T-cell (primary cell): ENCODE measurements at regions not wholly inside any gene's neighbourhood (a gene's known extent, or its start where the extent isn't known, plus 50 kb on each side); places are given as distances from the start of the nearest gene placed in this dataset.

Experiments used
- ATAC-seq, 4 experiments: fragments of 200-7000 bp in 3 of 4; fragments of 150-1000 bp in 1 of 4; cut with Tn5 transposase; replicated peaks in 1 of 4; 1 replicate in 3 of 4; 2 replicates in 1 of 4; pipeline ENCODE4 v1.10.0; 2021; ENCODE audit warnings: moderate library complexity in 3 of 4, mild to moderate bottlenecking in 2 of 4, moderate number of reproducible peaks in 1 of 4
- CTCF ChIA-PET, 2 donors: fragments of 300-600 bp; sonication (Branson Sonifier 250); formaldehyde crosslinking; loops; one replicate each; lab custom pipeline; 2022; ENCODE audit warnings: antibody characterized with exemption in 2 of 2; lab: Charles Lee
- POLR2A ChIA-PET, 2 donors: fragments of 300-600 bp; sonication (Branson Sonifier 250); formaldehyde crosslinking; loops; one replicate each; lab custom pipeline; 2022; ENCODE audit warnings: antibody characterized with exemption in 2 of 2; lab: Charles Lee
- DNase-seq, 35 experiments: peaks; one replicate each; pipeline versions ENCODE4 v3.0.0 to v3.0.0-alpha.2; 2013 to 2023
- H3K27ac ChIP-seq: one replicate; pipeline ENCODE4 v1.5.1; 2013; ENCODE audit warnings: low read length
- H3K27me3 ChIP-seq, 2 experiments: replicated peaks in 1 of 2; 1 replicate in 1 of 2; 2 replicates in 1 of 2; pipeline versions ENCODE4 v1.6.1 to v1.7.0; 2013; ENCODE audit warnings: low read length in 1 of 2, mixed read lengths in 1 of 2; ENCODE audit not compliant: control insufficient read depth in 2 of 2, insufficient read depth in 2 of 2; ENCODE audit errors: extremely low read depth in 1 of 2
- H3K36me3 ChIP-seq, 2 donors: 1 replicate in 1 of 2; 2 replicates in 1 of 2; pipeline versions ENCODE4 v1.6.1 to v1.7.0; 2013; ENCODE audit warnings: low read length in 1 of 2; ENCODE audit not compliant: control insufficient read depth in 2 of 2, insufficient read depth in 1 of 2; ENCODE audit errors: extremely low read depth in 1 of 2
- H3K4me1 ChIP-seq, 2 experiments: 1 replicate in 1 of 2; 2 replicates in 1 of 2; pipeline versions ENCODE4 v1.6.1 to v1.7.0; 2013; ENCODE audit warnings: low read length in 2 of 2, mixed read lengths in 1 of 2; ENCODE audit not compliant: insufficient read depth in 2 of 2, control insufficient read depth in 1 of 2; ENCODE audit errors: extremely low read depth in 1 of 2
- H3K4me3 ChIP-seq, 2 donors: 1 replicate in 1 of 2; 2 replicates in 1 of 2; pipeline versions ENCODE4 v1.5.1 to v1.7.0; 2013; ENCODE audit warnings: mild to moderate bottlenecking in 2 of 2, low read length in 1 of 2, moderate library complexity in 1 of 2; ENCODE audit not compliant: control insufficient read depth in 1 of 2; ENCODE audit errors: extremely low read depth in 1 of 2
- H3K9me3 ChIP-seq: 2 replicates; pipeline ENCODE4 v1.7.0; 2013
- H3K27ac Mint-ChIP-seq, 2 donors: one replicate each; pipeline ENCODE4 v1.8.0; 2020 to 2021; ENCODE audit warnings: mild to moderate bottlenecking in 2 of 2, mixed read lengths in 2 of 2
- H3K27me3 Mint-ChIP-seq, 2 donors: one replicate each; pipeline ENCODE4 v1.8.0; 2021 to 2022; ENCODE audit warnings: mixed read lengths in 2 of 2
- H3K36me3 Mint-ChIP-seq: one replicate; pipeline ENCODE4 v1.8.0; 2021; ENCODE audit warnings: mixed read lengths
- H3K4me1 Mint-ChIP-seq, 3 donors: one replicate each; pipeline ENCODE4 v1.8.0; 2020 to 2022; ENCODE audit warnings: mixed read lengths in 3 of 3, mild to moderate bottlenecking in 1 of 3
- H3K4me3 Mint-ChIP-seq, 3 donors: one replicate each; pipeline ENCODE4 v1.8.0; 2020 to 2022; ENCODE audit warnings: mild to moderate bottlenecking in 3 of 3, mixed read lengths in 3 of 3, moderate library complexity in 3 of 3
- H3K9me3 Mint-ChIP-seq, 3 donors: one replicate each; pipeline ENCODE4 v1.8.0; 2020 to 2022; ENCODE audit warnings: mixed read lengths in 3 of 3
- WGBS: methylation state at CpG from one replicate; pipeline ENCODE4 v1.1.5; 2013; ENCODE audit warnings: missing lambda C conversion rate; ENCODE audit not compliant: insufficient coverage; 5-methylcytosine and 5-hydroxymethylcytosine counted together

DNA sequence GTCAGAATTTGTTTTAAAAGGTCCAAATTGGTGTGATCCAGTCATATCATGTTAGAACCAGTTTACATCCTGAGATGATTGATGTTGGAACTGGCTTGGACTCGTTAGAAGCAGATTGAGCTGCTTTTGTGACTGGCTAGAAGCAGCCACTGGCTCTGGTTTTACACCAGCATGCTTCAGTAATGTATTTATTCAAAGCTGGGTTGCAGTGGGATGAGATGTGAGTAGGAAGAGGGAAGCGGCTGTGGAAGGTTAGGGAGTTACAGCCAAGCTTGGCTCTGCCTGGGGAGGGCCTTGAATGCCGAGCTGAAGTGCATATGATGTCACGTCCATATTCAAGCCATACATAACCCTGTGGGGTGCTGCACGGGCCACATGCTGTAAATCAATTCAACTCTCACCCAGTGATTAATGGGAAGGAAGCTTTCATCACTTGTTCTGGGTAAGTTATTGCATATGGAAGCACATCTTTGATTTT is 104.0 kb upstream of the SMAD3 start:
- H3K4me1 Mint-ChIP-seq, result no peaks in the 10 kb centered on the region
- no peaks in the 10 kb centered on the region for H3K9me3 Mint-ChIP-seq
- H3K36me3 ChIP-seq, result no peaks in the 10 kb centered on the region
- no peak overlapping the region for H3K27ac Mint-ChIP-seq
- H3K9me3 ChIP-seq, result no peaks in the 10 kb centered on the region
- 83% methylated on average over 1 of the region's 5 CpGs for WGBS
- POLR2A ChIA-PET, result no interaction called here
- no peaks in the 10 kb centered on the region for H3K36me3 Mint-ChIP-seq
- H3K27me3 Mint-ChIP-seq, result no peaks in the 10 kb centered on the region
- H3K4me3 ChIP-seq, result no peak overlapping the region
- no peak for ATAC-seq
- no peak for DNase-seq
- H3K4me3 Mint-ChIP-seq, result no peak overlapping the region
- H3K27ac ChIP-seq, result no peak overlapping the region
- CTCF ChIA-PET, result no interaction called here
- no peaks in the 10 kb centered on the region for H3K4me1 ChIP-seq
- H3K27me3 ChIP-seq, result peaks cover 0 to 4% of the 10 kb centered on the region in 2 experiments

- no peak overlapping the region for H3K4me3 Mint-ChIP-seq
- CTCF ChIA-PET, result no interaction called here
- no peak overlapping the region for H3K27ac ChIP-seq
- H3K9me3 Mint-ChIP-seq, result no peaks in the 10 kb centered on the region
- H3K27ac Mint-ChIP-seq, result no peak overlapping the region
- H3K4me1 ChIP-seq, result no peaks in the 10 kb centered on the region
- no peaks in the 10 kb centered on the region for H3K36me3 Mint-ChIP-seq
- no peaks in the 10 kb centered on the region for H3K27me3 Mint-ChIP-seq
- DNase-seq (no peak), ATAC-seq (no peak)
- POLR2A ChIA-PET, result no interaction called here
- no peaks in the 10 kb centered on the region for H3K9me3 ChIP-seq
- no peaks in the 10 kb centered on the region for H3K36me3 ChIP-seq
- H3K4me1 Mint-ChIP-seq, result no peaks in the 10 kb centered on the region
- 98% methylated on average over 5 of the region's 10 CpGs for WGBS
- H3K4me3 ChIP-seq, result no peak overlapping the region
- peaks cover 0 to 4% of the 10 kb centered on the region in 2 experiments for H3K27me3 ChIP-seq
Measured at GRCh38 chr15:66961901-66962300, 103.5 kb upstream of the SMAD3 start.

DNA sequence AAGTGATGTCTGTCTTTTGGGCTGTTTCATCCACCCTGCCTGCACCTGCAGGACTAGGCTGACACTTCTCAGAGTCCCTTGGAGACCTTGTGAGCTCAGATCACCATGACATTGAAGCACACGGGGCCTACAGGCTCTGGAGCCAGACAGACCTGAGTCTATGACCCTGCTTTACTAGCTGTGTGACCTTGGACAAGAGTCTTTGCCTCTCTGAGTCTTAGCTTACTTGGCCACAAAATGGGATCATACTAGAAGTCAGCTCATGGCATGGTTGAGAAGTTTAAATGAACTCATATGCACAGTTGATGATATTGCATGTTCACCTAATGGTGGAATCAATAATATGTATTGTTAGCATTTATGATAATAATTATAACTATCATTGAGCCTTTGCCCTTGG is 102.9 kb upstream of the SMAD3 start:
- DNase-seq (no peak), ATAC-seq (no peak)
- ChIA-PET CTCF (no interaction called here), POLR2A (no interaction called here)
- Mint-ChIP-seq H3K4me1 (no peaks in the 10 kb centered on the region), H3K4me3 (no peak overlapping the region), H3K27ac (no peak overlapping the region), H3K36me3 (no peaks in the 10 kb centered on the region), H3K9me3 (no peaks in the 10 kb centered on the region), H3K27me3 (no peaks in the 10 kb centered on the region)
- Histone ChIP-seq H3K9me3 (no peaks in the 10 kb centered on the region), H3K36me3 (no peaks in the 10 kb centered on the region), H3K27ac (no peak overlapping the region), H3K4me1 (no peaks in the 10 kb centered on the region), H3K27me3 (peaks cover 0 to 4% of the 10 kb centered on the region in 2 experiments), H3K4me3 (no peak overlapping the region)
- WGBS, result 90% methylated on average over 1 of the region's 1 CpG

DNA sequence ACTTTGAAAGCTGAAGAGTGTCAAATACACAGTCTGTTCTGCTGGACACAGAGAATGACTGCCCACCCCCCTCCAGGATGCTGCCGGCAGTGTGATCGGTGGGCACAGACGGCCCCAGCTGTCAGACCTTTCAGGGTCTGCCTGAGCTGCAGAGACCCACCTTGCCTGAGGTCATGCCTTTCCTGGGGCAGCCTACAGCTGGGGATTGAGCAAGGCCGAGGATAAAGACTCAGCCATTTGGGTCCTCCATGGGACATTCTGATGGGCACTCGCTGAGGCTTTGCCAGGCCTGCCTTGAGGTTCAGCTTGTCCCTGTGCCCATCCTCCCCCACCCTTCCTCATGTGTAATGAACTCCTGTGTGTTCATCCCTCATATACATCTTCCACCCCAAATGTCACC is 102.3 kb upstream of the SMAD3 start:
- Mint-ChIP-seq H3K4me1 (no peaks in the 10 kb centered on the region), H3K9me3 (no peaks in the 10 kb centered on the region), H3K4me3 (no peak overlapping the region), H3K27ac (no peak overlapping the region), H3K36me3 (no peaks in the 10 kb centered on the region), H3K27me3 (no peaks in the 10 kb centered on the region)
- H3K27me3 ChIP-seq, result peaks cover 0 to 4% of the 10 kb centered on the region in 2 experiments
- DNase-seq (no peak), ATAC-seq (no peak)
- POLR2A ChIA-PET, result no interaction called here
- H3K27ac ChIP-seq, result no peak overlapping the region
- 95% methylated on average over 5 of the region's 5 CpGs for WGBS
- no peaks in the 10 kb centered on the region for H3K9me3 ChIP-seq
- CTCF ChIA-PET, result no interaction called here
- H3K4me3 ChIP-seq, result no peak overlapping the region
- H3K4me1 ChIP-seq, result no peaks in the 10 kb centered on the region
- no peaks in the 10 kb centered on the region for H3K36me3 ChIP-seq

- DNase-seq (no peak), ATAC-seq (no peak)
- H3K9me3 Mint-ChIP-seq, result no peaks in the 10 kb centered on the region
- H3K4me1 Mint-ChIP-seq, result no peaks in the 10 kb centered on the region
- no peaks in the 10 kb centered on the region for H3K9me3 ChIP-seq
- H3K27ac Mint-ChIP-seq, result no peak overlapping the region
- WGBS, result no CpG with 5 or more reads among the region's 1 CpG
- no peak overlapping the region for H3K27ac ChIP-seq
- H3K36me3 Mint-ChIP-seq, result no peaks in the 10 kb centered on the region
- CTCF ChIA-PET, result no interaction called here
- no peak overlapping the region for H3K4me3 Mint-ChIP-seq
- H3K4me3 ChIP-seq, result no peak overlapping the region
- no peaks in the 10 kb centered on the region for H3K4me1 ChIP-seq
- H3K27me3 ChIP-seq, result peaks cover 0 to 4% of the 10 kb centered on the region in 2 experiments
- no peaks in the 10 kb centered on the region for H3K36me3 ChIP-seq
- no peaks in the 10 kb centered on the region for H3K27me3 Mint-ChIP-seq
- POLR2A ChIA-PET, result no interaction called here
Measured at GRCh38 chr15:66963710-66964109, 101.7 kb upstream of the SMAD3 start.

DNA sequence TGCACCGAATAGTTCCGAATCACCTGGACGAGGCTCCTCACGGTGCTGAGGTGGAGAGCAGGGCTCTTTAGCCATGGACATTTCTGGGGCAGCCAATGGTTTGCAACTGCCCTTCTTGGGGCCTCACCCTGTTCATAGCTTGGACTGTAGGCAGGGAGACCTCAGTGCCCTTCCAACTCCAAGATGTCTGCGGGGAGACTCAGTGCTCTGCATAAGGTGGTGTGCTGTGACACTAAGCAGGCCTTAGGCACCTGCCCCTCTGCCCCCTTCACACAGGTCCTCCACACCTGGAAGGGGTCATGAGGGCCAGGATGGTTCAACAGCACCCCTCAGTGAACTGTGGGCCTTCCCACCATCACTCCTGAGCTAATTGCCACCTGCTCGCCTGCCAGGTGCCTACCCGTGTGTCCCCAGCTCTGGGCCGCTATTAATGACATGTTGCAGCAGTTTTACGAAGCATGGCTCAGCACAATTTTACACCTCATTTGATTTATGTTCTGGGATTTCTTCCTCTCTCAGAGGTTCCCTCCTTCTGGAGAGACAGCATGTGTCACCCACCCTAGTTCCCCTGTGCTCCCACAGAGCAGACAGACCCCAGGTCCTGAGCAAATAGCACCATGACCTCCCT is 101.2 kb upstream of the SMAD3 start:
- H3K27ac Mint-ChIP-seq, result no peak overlapping the region
- no peaks in the 10 kb centered on the region for H3K27me3 Mint-ChIP-seq
- H3K4me3 Mint-ChIP-seq, result no peak overlapping the region
- no peaks in the 10 kb centered on the region for H3K4me1 ChIP-seq
- H3K9me3 ChIP-seq, result no peaks in the 10 kb centered on the region
- no peak overlapping the region for H3K4me3 ChIP-seq
- no peak for ATAC-seq
- WGBS, result 93% methylated on average over 6 of the region's 9 CpGs
- no peaks in the 10 kb centered on the region for H3K36me3 Mint-ChIP-seq
- DNase-seq, result no peak
- CTCF ChIA-PET, result no interaction called here
- no peaks in the 10 kb centered on the region for H3K9me3 Mint-ChIP-seq
- no peak overlapping the region for H3K27ac ChIP-seq
- no peaks in the 10 kb centered on the region for H3K36me3 ChIP-seq
- H3K27me3 ChIP-seq, result peaks cover 0 to 2% of the 10 kb centered on the region in 2 experiments
- POLR2A ChIA-PET, result no interaction called here
- H3K4me1 Mint-ChIP-seq, result no peaks in the 10 kb centered on the region

- no peak for ATAC-seq
- Mint-ChIP-seq H3K4me3 (no peak overlapping the region), H3K9me3 (no peaks in the 10 kb centered on the region), H3K27me3 (no peaks in the 10 kb centered on the region), H3K36me3 (no peaks in the 10 kb centered on the region), H3K27ac (no peak overlapping the region), H3K4me1 (no peaks in the 10 kb centered on the region)
- H3K4me1 ChIP-seq, result no peaks in the 10 kb centered on the region
- no peak overlapping the region for H3K27ac ChIP-seq
- CTCF ChIA-PET, result no interaction called here
- POLR2A ChIA-PET, result no interaction called here
- H3K4me3 ChIP-seq, result no peak overlapping the region
- no peak for DNase-seq
- H3K36me3 ChIP-seq, result no peaks in the 10 kb centered on the region
- 81% methylated on average over 5 of the region's 9 CpGs for WGBS
- no peaks in the 10 kb centered on the region for H3K9me3 ChIP-seq
- H3K27me3 ChIP-seq, result peaks cover 0 to 2% of the 10 kb centered on the region in 2 experiments
Measured at GRCh38 chr15:66964791-66965190, 100.6 kb upstream of the SMAD3 start.
